ENCODE measurements at regions not wholly inside any gene's neighbourhood (a gene's known extent, or its start where the extent isn't known, plus 50 kb on each side); places are given as distances from the start of the nearest gene placed in this dataset.

DNA sequence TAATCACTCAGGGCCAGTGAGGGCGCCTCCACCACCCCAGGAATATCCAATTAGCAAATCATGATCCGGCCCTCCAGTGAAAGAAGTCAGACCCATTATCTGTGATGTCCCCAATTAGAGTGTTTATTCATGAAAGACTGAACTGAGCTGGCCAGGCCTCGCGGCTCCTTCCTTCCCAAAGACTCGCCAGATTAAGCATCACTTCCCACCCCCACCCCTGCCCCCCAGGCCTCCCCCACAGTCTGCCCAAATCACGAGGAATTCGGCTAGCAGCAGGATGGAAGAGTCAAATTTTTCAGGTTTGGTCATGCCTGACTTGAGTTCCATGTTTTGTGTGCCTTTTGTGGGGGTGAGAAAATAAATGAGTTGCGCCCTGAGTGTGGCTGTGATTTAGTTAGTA, 298.4 kb upstream of the SALL1 start:
- no peak for DNase-seq
- no peak overlapping the region for H3K27ac Mint-ChIP-seq (ENCODE audit: unreplicated experiment)
- H3K27me3 Mint-ChIP-seq (ENCODE audit: unreplicated experiment) = no peaks in the 10 kb centered on the region
- TF ChIP-seq, protein P1, sequence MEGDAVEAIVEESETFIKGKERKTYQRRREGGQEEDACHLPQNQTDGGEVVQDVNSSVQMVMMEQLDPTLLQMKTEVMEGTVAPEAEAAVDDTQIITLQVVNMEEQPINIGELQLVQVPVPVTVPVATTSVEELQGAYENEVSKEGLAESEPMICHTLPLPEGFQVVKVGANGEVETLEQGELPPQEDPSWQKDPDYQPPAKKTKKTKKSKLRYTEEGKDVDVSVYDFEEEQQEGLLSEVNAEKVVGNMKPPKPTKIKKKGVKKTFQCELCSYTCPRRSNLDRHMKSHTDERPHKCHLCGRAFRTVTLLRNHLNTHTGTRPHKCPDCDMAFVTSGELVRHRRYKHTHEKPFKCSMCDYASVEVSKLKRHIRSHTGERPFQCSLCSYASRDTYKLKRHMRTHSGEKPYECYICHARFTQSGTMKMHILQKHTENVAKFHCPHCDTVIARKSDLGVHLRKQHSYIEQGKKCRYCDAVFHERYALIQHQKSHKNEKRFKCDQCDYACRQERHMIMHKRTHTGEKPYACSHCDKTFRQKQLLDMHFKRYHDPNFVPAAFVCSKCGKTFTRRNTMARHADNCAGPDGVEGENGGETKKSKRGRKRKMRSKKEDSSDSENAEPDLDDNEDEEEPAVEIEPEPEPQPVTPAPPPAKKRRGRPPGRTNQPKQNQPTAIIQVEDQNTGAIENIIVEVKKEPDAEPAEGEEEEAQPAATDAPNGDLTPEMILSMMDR (IDR thresholded peaks at IDR 0.05; ENCODE audit: unreplicated experiment) = no peak
- H3K4me3 Mint-ChIP-seq (ENCODE audit: low read depth, unreplicated experiment) = no peak overlapping the region
- no peaks in the 10 kb centered on the region for H3K36me3 Mint-ChIP-seq (ENCODE audit: insufficient read depth, unreplicated experiment)
- peaks cover 2% of the 10 kb centered on the region for H3K9me3 Mint-ChIP-seq (ENCODE audit: low read depth, unreplicated experiment)
- CTCF ChIA-PET = no interaction called here
- intact Hi-C loops (cut with micrococcal nuclease; ENCODE audit: unreplicated experiment) = no loop called here
- H3K4me1 Mint-ChIP-seq (ENCODE audit: low read depth, unreplicated experiment) = peaks cover 34% of the 10 kb centered on the region
- no TSS peak for BruUV-seq (replicated peaks)

DNA sequence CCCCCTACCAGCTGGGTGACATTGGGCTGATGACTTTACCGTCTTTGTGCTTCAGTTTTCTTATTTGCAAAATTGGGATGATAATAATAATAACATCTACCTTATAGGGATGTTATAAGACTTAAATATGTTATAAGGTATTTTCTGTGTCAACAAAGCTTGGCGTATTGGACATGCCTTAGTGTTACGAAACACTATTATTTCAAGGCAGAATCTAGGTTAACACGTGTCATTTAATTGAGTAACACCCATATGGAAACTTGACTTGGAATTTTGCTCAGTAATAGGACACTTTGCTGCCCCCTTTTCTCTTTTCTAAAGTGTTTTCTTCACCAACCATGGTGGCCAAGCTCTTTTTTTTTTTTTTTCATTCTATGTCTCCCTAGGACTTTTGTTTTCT, 294.2 kb upstream of the SALL1 start:
- Mint-ChIP-seq H3K4me1 (ENCODE audit: low read depth, unreplicated experiment) (peaks cover 17% of the 10 kb centered on the region), H3K27me3 (ENCODE audit: unreplicated experiment) (no peaks in the 10 kb centered on the region), H3K36me3 (ENCODE audit: insufficient read depth, unreplicated experiment) (no peaks in the 10 kb centered on the region), H3K4me3 (ENCODE audit: low read depth, unreplicated experiment) (no peak overlapping the region), H3K27ac (ENCODE audit: unreplicated experiment) (peak overlapping the region; percentile 9), H3K9me3 (ENCODE audit: low read depth, unreplicated experiment) (peaks cover 2% of the 10 kb centered on the region)
- intact Hi-C loops (cut with micrococcal nuclease; ENCODE audit: unreplicated experiment) = no loop called here
- CTCF ChIA-PET = interaction anchor here (0.6 to 0.7 kb wide), 3 partner anchors 10 to 301 kb away, joined by 3 to 4 read pairs (median 3); no protein-coding TSS in a partner anchor
- BruUV-seq (replicated peaks) = no TSS peak
- no peak for DNase-seq
- TF ChIP-seq, protein P1 (IDR thresholded peaks at IDR 0.05; ENCODE audit: unreplicated experiment) = no peak

GRCh38 chr16:51443934-51444333, 292.9 kb upstream of the SALL1 start:
- H3K36me3 Mint-ChIP-seq (ENCODE audit: insufficient read depth, unreplicated experiment) = no peaks in the 10 kb centered on the region
- no TSS peak for BruUV-seq (replicated peaks)

GRCh38 chr16:51442141-51442870, 291.2 kb upstream of the SALL1 start:
- H3K36me3 Mint-ChIP-seq (ENCODE audit: insufficient read depth, unreplicated experiment) = no peaks in the 10 kb centered on the region
- peaks cover 17% of the 10 kb centered on the region for H3K4me1 Mint-ChIP-seq (ENCODE audit: low read depth, unreplicated experiment)
- no peaks in the 10 kb centered on the region for H3K27me3 Mint-ChIP-seq (ENCODE audit: unreplicated experiment)
- DNase-seq = no peak
- peaks cover 2% of the 10 kb centered on the region for H3K9me3 Mint-ChIP-seq (ENCODE audit: low read depth, unreplicated experiment)
- no TSS peak for BruUV-seq (replicated peaks)
- CTCF ChIA-PET = no interaction called here
- H3K27ac Mint-ChIP-seq (ENCODE audit: unreplicated experiment) = no peak overlapping the region
- TF ChIP-seq, protein P1 (IDR thresholded peaks at IDR 0.05; ENCODE audit: unreplicated experiment) = no peak
- no peak overlapping the region for H3K4me3 Mint-ChIP-seq (ENCODE audit: low read depth, unreplicated experiment)
- intact Hi-C loops (cut with micrococcal nuclease; ENCODE audit: unreplicated experiment) = no loop called here

More at GRCh38 chr16:51443934-51444333, 292.9 kb upstream of the SALL1 start:
- Mint-ChIP-seq H3K4me3 (ENCODE audit: low read depth, unreplicated experiment) (no peak overlapping the region), H3K9me3 (ENCODE audit: low read depth, unreplicated experiment) (peaks cover 2% of the 10 kb centered on the region), H3K27ac (ENCODE audit: unreplicated experiment) (no peak overlapping the region), H3K27me3 (ENCODE audit: unreplicated experiment) (no peaks in the 10 kb centered on the region), H3K4me1 (ENCODE audit: low read depth, unreplicated experiment) (peaks cover 17% of the 10 kb centered on the region)
- TF ChIP-seq, protein P1 (IDR thresholded peaks at IDR 0.05; ENCODE audit: unreplicated experiment) = no peak
- no peak for DNase-seq
- CTCF ChIA-PET = no interaction called here
- intact Hi-C loops (cut with micrococcal nuclease; ENCODE audit: unreplicated experiment) = no loop called here

Data from Calu3 (cell line).